ENCODE measurements at regions not wholly inside any gene's neighbourhood (a gene's known extent, or its start where the extent isn't known, plus 50 kb on each side); places are given as distances from the start of the nearest gene placed in this dataset.
A peak's percentile ranks its signal among the peaks of the same experiment; 100 is the strongest.

GRCh38 chr4:156243015-156243414 lies 289.3 kb upstream of the CTSO start:
- no TSS peak for BruUV-seq (replicated peaks)

More at GRCh38 chr4:156243015-156243414, 289.3 kb upstream of the CTSO start:
- Histone ChIP-seq H2BK5ac (ENCODE audit: low read depth, low read length, poor library complexity, severe bottlenecking) (no peak overlapping the region), H2BK120ac (ENCODE audit: low read depth, low read length) (no peak overlapping the region), H2AK9ac (replicated peaks; ENCODE audit: low read depth, low read length, poor library complexity) (no peak overlapping the region), H3K27me3 (ENCODE audit: control insufficient read depth, insufficient read depth, low read length) (no peaks in the 10 kb centered on the region), H3K27ac (ENCODE audit: insufficient read depth, low read length) (no peak overlapping the region), H4K5ac (ENCODE audit: low read depth, low read length) (no peak overlapping the region), H3K9ac (ENCODE audit: low read depth, low read length) (no peak overlapping the region), H3K4ac (ENCODE audit: low read depth, low read length) (no peak overlapping the region), H3K4me1 (ENCODE audit: control insufficient read depth, insufficient read depth, low read length) (no peaks in the 10 kb centered on the region), H3K14ac (replicated peaks; ENCODE audit: low read depth, low read length) (no peak overlapping the region), H3K56ac (ENCODE audit: extremely low read depth, insufficient read depth, low read length) (no peak overlapping the region), H2BK20ac (ENCODE audit: low read depth, low read length) (no peak overlapping the region), H3K79me1 (ENCODE audit: low read depth in 1 of 2, low read length in 2 of 2) (no peaks in the 10 kb centered on the region), H3K9me1 (ENCODE audit: insufficient read depth, low read length) (no peaks in the 10 kb centered on the region), H3K18ac (ENCODE audit: low read depth, low read length) (no peak overlapping the region), H3K4me2 (ENCODE audit: low read depth, low read length) (no peak overlapping the region), H3K4me3 (ENCODE audit: insufficient read depth, low read depth, low read length) (no peak overlapping the region), H4K8ac (ENCODE audit: low read depth in 2 of 2, low read length in 2 of 2) (no peak overlapping the region), H3K9me3 (ENCODE audit: control insufficient read depth, insufficient read depth, low read length) (no peaks in the 10 kb centered on the region), H2AK5ac (ENCODE audit: low read depth, low read length) (no peak overlapping the region), H4K20me1 (ENCODE audit: insufficient read depth, low read length) (no peaks in the 10 kb centered on the region), H2BK15ac (ENCODE audit: low read depth, low read length) (no peak overlapping the region), H2AFZ (replicated peaks; ENCODE audit: low read length, poor library complexity) (no peak overlapping the region), H4K91ac (ENCODE audit: insufficient read depth, low read depth, low read length) (no peak overlapping the region), H3K23ac (ENCODE audit: low read depth, low read length) (no peak overlapping the region), H3K36me3 (ENCODE audit: control insufficient read depth, insufficient read depth, low read length) (no peaks in the 10 kb centered on the region)
- ChIA-PET POLR2A (ENCODE audit: unreplicated experiment) (no interaction called here), CTCF (no interaction called here)
- DNase-seq (no peak), ATAC-seq (ENCODE audit: low read depth) (no peak)
- intact Hi-C loops (cut with micrococcal nuclease) (no loop called here), in situ Hi-C loops (cut with MboI; ENCODE audit: low sequenced_read_pairs) (no loop called here), dilution Hi-C loops (cut with HindIII; ENCODE audit: low sequenced_read_pairs, unreplicated experiment) (no loop called here)
- 100% methylated on average over 1 of the region's 4 CpGs; no CpG with 5 or more reads in 1 of the 2 experiments for WGBS, 2 experiments (ENCODE audit: extremely low coverage in 2 of 2, insufficient read length in 1 of 2)
- TF ChIP-seq MAFK (IDR thresholded peaks at IDR 0.05; ENCODE audit: low read depth, low read length) (peak; percentile 90), CEBPB (IDR thresholded peaks at IDR 0.05; ENCODE audit: low read depth, low read length) (no peak)
